ENCODE measurements at regions not wholly inside any gene's neighbourhood (a gene's known extent, or its start where the extent isn't known, plus 50 kb on each side); places are given as distances from the start of the nearest gene placed in this dataset.

GRCh38 chr6:22099923-22100322, 196.9 kb downstream of the PRL start:
- no peak for TF ChIP-seq CTCF (IDR thresholded peaks at IDR 0.05)
- TF ChIP-seq POLR2AphosphoS5 (IDR thresholded peaks at IDR 0.05; ENCODE audit: low read depth, low read length), result no peak
- no peak for TF ChIP-seq SIN3A (IDR thresholded peaks at IDR 0.05; ENCODE audit: borderline replicate concordance, insufficient read depth, low read depth, low read length)
- TF ChIP-seq, protein P1, sequence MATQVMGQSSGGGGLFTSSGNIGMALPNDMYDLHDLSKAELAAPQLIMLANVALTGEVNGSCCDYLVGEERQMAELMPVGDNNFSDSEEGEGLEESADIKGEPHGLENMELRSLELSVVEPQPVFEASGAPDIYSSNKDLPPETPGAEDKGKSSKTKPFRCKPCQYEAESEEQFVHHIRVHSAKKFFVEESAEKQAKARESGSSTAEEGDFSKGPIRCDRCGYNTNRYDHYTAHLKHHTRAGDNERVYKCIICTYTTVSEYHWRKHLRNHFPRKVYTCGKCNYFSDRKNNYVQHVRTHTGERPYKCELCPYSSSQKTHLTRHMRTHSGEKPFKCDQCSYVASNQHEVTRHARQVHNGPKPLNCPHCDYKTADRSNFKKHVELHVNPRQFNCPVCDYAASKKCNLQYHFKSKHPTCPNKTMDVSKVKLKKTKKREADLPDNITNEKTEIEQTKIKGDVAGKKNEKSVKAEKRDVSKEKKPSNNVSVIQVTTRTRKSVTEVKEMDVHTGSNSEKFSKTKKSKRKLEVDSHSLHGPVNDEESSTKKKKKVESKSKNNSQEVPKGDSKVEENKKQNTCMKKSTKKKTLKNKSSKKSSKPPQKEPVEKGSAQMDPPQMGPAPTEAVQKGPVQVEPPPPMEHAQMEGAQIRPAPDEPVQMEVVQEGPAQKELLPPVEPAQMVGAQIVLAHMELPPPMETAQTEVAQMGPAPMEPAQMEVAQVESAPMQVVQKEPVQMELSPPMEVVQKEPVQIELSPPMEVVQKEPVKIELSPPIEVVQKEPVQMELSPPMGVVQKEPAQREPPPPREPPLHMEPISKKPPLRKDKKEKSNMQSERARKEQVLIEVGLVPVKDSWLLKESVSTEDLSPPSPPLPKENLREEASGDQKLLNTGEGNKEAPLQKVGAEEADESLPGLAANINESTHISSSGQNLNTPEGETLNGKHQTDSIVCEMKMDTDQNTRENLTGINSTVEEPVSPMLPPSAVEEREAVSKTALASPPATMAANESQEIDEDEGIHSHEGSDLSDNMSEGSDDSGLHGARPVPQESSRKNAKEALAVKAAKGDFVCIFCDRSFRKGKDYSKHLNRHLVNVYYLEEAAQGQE (IDR thresholded peaks at IDR 0.05; ENCODE audit: insufficient read depth in 1 of 2, low read depth in 2 of 2, low read length in 1 of 2), result no peak
- no peak for TF ChIP-seq TCF7L2 (IDR thresholded peaks at IDR 0.05; ENCODE audit: low read depth, low read length)
